Endothelial cell of umbilical vein (primary cell): ENCODE measurements at regions not wholly inside any gene's neighbourhood (a gene's known extent, or its start where the extent isn't known, plus 50 kb on each side); places are given as distances from the start of the nearest gene placed in this dataset.

Experiments used
- CTCF ChIP-seq, 2 donors: IDR thresholded peaks; 1 replicate in 1 of 2; 2 replicates in 1 of 2; pipeline ENCODE4 v1.5.1; 2011; ENCODE audit warnings: low read length in 2 of 2, mild to moderate bottlenecking in 2 of 2, moderate library complexity in 2 of 2, control low read depth in 1 of 2, inconsistent platforms in 1 of 2, low read depth in 1 of 2; ENCODE audit not compliant: insufficient read depth in 1 of 2; ENCODE audit errors: extremely low read depth in 1 of 2
- EZH2 ChIP-seq: IDR thresholded peaks from 2 replicates; pipeline ENCODE4 v1.6.1; 2012; ENCODE audit warnings: borderline replicate concordance, low read depth, mild to moderate bottlenecking, moderate library complexity, low read length, inconsistent platforms; ENCODE audit not compliant: severe bottlenecking
- POLR2AphosphoS5 ChIP-seq: IDR thresholded peaks from 2 replicates; pipeline ENCODE4 v1.6.1; 2012; ENCODE audit warnings: low read depth, mild to moderate bottlenecking, control low read depth, low read length, moderate library complexity; ENCODE audit not compliant: insufficient read depth

- TF ChIP-seq CTCF (IDR thresholded peaks at IDR 0.05; ENCODE audit: extremely low read depth in 1 of 2, insufficient read depth in 1 of 2, low read depth in 1 of 2, low read length in 2 of 2) (no peak), EZH2 (no peak), POLR2AphosphoS5 (no peak)
Measured at GRCh38 chr6:27156874-27157458, 90.5 kb upstream of the PRSS16 start.
